Neural crest cell (in vitro differentiated cells): ENCODE measurements at regions not wholly inside any gene's neighbourhood (a gene's known extent, or its start where the extent isn't known, plus 50 kb on each side); places are given as distances from the start of the nearest gene placed in this dataset.
"Not testable (repeated sequence)": the region's sequence is repeated elsewhere in the genome, so short reads cannot be mapped to it uniquely, and the experiment has no call there.

Experiments
- DNase-seq: peaks from one replicate; pipeline ENCODE4 v3.0.0; 2021; ENCODE audit warnings: low read depth, mixed read lengths, low spot score
- H3K27ac Mint-ChIP-seq: one replicate; pipeline ENCODE4 v1.8.0; 2021; ENCODE audit warnings: mild to moderate bottlenecking, mixed read lengths; ENCODE audit not compliant: unreplicated experiment
- H3K27me3 Mint-ChIP-seq: 2 replicates; pipeline ENCODE4 v1.8.0; 2021; ENCODE audit warnings: low read depth, mild to moderate bottlenecking, mixed read lengths
- H3K36me3 Mint-ChIP-seq: 2 replicates; pipeline ENCODE4 v1.8.0; 2021; ENCODE audit warnings: low read depth, mild to moderate bottlenecking, mixed read lengths
- H3K4me1 Mint-ChIP-seq: 2 replicates; pipeline ENCODE4 v1.8.0; 2021; ENCODE audit warnings: mixed read lengths
- H3K4me3 Mint-ChIP-seq: one replicate; pipeline ENCODE4 v1.8.0; 2021; ENCODE audit warnings: mild to moderate bottlenecking, mixed read lengths
- H3K9me3 Mint-ChIP-seq: 2 replicates; pipeline ENCODE4 v1.8.0; 2021; ENCODE audit warnings: mixed read lengths
- TF ChIP-seq, protein P1 (sequence below): fragments of 200-600 bp; sonication (generic); conservative IDR thresholded peaks from 2 replicates; pipeline ENCODE4 v1.5.0; 2021; ENCODE audit warnings: antibody characterized with exemption, mild to moderate bottlenecking

GRCh38 chr7:66430164-66430545 is 198.5 kb upstream of the KCTD7 start:
- Mint-ChIP-seq H3K27ac (no peak overlapping the region), H3K9me3 (no peaks in the 10 kb centered on the region), H3K36me3 (peaks cover 4% of the 10 kb centered on the region), H3K4me1 (peaks cover 3% of the 10 kb centered on the region), H3K27me3 (no peaks in the 10 kb centered on the region), H3K4me3 (no peak overlapping the region)
- TF ChIP-seq, protein P1, sequence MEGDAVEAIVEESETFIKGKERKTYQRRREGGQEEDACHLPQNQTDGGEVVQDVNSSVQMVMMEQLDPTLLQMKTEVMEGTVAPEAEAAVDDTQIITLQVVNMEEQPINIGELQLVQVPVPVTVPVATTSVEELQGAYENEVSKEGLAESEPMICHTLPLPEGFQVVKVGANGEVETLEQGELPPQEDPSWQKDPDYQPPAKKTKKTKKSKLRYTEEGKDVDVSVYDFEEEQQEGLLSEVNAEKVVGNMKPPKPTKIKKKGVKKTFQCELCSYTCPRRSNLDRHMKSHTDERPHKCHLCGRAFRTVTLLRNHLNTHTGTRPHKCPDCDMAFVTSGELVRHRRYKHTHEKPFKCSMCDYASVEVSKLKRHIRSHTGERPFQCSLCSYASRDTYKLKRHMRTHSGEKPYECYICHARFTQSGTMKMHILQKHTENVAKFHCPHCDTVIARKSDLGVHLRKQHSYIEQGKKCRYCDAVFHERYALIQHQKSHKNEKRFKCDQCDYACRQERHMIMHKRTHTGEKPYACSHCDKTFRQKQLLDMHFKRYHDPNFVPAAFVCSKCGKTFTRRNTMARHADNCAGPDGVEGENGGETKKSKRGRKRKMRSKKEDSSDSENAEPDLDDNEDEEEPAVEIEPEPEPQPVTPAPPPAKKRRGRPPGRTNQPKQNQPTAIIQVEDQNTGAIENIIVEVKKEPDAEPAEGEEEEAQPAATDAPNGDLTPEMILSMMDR = no peak
- no peak for DNase-seq

DNA sequence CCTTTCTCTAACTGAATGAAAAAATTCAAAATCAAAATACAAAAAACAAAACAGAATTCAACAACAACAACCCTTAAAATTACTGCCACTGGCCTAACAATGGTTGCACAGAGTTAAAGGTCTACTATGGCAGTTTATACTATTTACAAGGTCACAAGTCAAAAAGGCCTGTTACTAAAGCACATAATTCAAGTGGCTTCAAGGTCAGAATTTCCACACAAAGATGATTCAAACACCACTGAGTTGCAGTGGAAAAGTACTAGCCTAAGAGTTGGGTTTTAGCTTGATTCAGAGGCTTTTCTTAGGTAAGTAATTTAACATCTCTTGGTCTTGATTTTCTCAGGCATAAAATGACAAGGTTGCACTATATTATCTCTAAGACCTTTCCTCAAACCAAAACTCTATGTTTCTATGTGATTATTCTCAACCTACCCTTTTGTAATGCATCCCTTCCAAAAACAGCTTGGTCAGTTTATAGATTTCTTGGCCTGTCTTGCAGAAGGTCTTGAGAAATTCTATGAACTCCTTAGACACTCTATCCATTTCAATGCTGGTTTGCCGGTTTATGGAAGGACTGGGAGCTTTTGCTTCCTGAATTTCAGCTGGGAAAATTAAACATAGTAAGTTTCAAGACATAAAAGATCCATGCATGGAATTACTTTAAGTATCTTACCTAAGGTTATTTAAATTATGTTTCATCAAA is 189.8 kb upstream of the KCTD7 start:
- not testable (repeated sequence) for H3K27me3 Mint-ChIP-seq, H3K27ac Mint-ChIP-seq, H3K4me3 Mint-ChIP-seq, H3K36me3 Mint-ChIP-seq, H3K4me1 Mint-ChIP-seq, DNase-seq, H3K9me3 Mint-ChIP-seq

- Mint-ChIP-seq H3K9me3 (no peaks in the 10 kb centered on the region), H3K4me1 (no peaks in the 10 kb centered on the region), H3K36me3 (no peaks in the 10 kb centered on the region), H3K27me3 (no peaks in the 10 kb centered on the region), H3K4me3 (no peak overlapping the region), H3K27ac (no peak overlapping the region)
- no peak for DNase-seq
- TF ChIP-seq, protein P1 = no peak
These were observed 186.3 kb upstream of the KCTD7 start for GRCh38 chr7:66442385-66442784.

DNA sequence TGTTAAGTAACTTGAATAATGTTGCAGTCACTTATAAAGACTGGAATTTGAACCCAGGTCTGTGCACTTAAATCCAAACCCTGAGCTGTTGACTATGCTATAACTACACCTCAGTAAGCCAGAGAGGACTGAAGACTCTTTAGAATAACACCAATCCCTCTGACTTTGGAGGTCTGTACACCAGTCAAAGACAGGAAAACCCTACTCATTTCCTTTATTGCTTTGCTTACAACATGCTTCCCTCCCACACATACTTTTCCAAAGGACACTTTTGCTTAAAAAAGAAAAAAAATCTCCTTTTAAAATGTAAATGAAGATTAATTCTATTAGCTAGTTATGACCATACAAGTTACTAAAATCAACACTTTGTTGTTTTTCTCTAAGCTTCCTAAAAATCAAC is 184.7 kb upstream of the KCTD7 start:
- no peak overlapping the region for H3K4me3 Mint-ChIP-seq

DNA sequence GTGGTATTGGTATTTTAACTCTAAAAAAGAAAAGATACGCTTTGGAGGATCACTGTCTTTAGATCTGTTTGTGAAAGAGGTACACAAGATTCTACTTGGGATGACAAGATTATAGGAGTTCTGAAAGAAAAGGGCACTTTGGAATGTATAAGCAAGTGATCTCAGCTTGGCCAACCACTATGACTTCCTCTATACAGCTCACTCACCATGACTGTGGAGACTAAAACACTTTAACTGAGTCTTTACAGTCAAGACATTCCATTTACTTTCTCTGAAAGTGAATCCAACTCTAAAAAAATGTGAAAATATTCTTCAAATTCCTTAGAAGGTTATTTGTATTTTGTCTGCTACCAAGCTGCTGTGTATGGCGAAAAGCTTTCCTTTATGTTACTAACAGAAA is 181.7 kb upstream of the KCTD7 start:
- H3K36me3 Mint-ChIP-seq, H3K9me3 Mint-ChIP-seq, DNase-seq, H3K27ac Mint-ChIP-seq, H3K4me1 Mint-ChIP-seq, H3K4me3 Mint-ChIP-seq, H3K27me3 Mint-ChIP-seq: not testable (repeated sequence)

More for the DNA sequence above, 184.7 kb upstream of the KCTD7 start:
- no peak overlapping the region for H3K27ac Mint-ChIP-seq
- no peaks in the 10 kb centered on the region for H3K27me3 Mint-ChIP-seq
- no peaks in the 10 kb centered on the region for H3K4me1 Mint-ChIP-seq
- no peak for DNase-seq
- H3K9me3 Mint-ChIP-seq = no peaks in the 10 kb centered on the region
- TF ChIP-seq, protein P1 = no peak
- no peaks in the 10 kb centered on the region for H3K36me3 Mint-ChIP-seq

GRCh38 chr7:66450814-66451213 is 177.9 kb upstream of the KCTD7 start:
- H3K27me3 Mint-ChIP-seq, H3K4me3 Mint-ChIP-seq, DNase-seq, H3K9me3 Mint-ChIP-seq, H3K4me1 Mint-ChIP-seq, H3K36me3 Mint-ChIP-seq, H3K27ac Mint-ChIP-seq: not testable (repeated sequence)

DNA sequence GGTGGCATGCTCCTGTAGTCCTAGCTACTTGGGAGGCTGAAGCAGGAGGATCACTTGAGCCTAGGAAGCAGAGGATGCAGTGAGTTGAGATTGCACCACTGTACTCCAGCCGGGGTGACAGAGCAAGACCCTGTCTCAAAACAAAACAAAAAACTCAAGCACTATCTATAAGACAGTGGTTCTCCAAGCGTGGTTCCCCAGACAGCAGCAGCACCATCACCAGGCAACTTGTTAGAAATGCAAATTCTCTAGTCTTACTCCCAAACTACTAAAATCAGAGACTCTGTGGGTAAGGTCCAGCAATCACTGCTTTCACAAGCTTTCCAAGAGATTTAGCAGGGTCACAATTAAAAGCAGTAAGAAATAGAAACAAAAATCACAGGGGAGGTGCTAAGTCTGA is 177.0 kb upstream of the KCTD7 start:
- H3K27me3 Mint-ChIP-seq, H3K36me3 Mint-ChIP-seq, H3K4me1 Mint-ChIP-seq, H3K9me3 Mint-ChIP-seq, DNase-seq, H3K4me3 Mint-ChIP-seq, H3K27ac Mint-ChIP-seq: not testable (repeated sequence)
